ENCODE measurements at regions not wholly inside any gene's neighbourhood (a gene's known extent, or its start where the extent isn't known, plus 50 kb on each side); places are given as distances from the start of the nearest gene placed in this dataset.

DNA sequence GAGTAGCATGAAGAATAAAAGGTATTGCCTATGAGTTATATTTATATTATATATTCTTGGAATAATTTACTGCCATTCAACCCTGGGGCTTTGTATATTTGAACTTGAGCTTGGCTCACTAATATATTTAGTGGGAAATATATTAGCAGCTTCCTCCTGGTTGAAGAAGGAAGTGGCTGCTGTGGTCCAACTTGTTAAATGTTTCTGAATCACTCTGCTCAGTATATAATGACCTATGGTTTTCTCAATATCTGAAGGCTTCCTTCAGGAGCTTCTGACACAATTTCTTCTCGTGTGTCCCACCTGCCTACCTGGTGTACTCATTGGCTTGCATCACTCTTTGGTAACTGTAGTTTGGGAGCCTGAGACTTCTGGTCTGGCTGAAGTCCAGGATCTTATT lies 646.4 kb downstream of the TBC1D4 start (continued):
- TF ChIP-seq ETS1 (IDR thresholded peaks at IDR 0.05): no peak
- no peak for TF ChIP-seq ZNF114 (CRISPR knock-in tag; IDR thresholded peaks at IDR 0.05)
- TF ChIP-seq CREB1 (CRISPR knock-in tag; IDR thresholded peaks at IDR 0.05; ENCODE audit: low read depth): no peak

DNA sequence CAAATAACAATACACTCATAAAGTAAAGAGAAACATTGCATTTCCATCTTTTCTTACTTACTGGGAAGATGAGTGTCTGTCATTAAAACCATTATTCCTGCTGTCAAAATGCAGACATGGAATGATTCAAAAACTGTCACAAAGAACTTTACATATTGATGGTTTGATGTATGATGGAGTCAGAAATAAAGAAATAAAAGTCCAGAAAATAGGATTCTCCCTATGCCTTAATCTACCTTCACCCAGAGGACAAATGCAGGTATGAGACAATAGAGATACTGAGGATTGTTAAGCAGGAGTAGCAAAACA lies 656.1 kb downstream of the TBC1D4 start:
- Histone ChIP-seq H3K4me2 (no peak overlapping the region), H3K9me2 (ENCODE audit: insufficient read depth) (peaks cover 3% of the 10 kb centered on the region; the same call in 1 of the 2 replicates), H4K20me1 (replicated peaks; ENCODE audit: insufficient read depth) (no peaks in the 10 kb centered on the region), H3K27ac (ENCODE audit: low read depth) (no peak overlapping the region), H3K36me3 (ENCODE audit: insufficient read depth) (no peaks in the 10 kb centered on the region), H3K4me3 (no peak overlapping the region), H3K27me3 (ENCODE audit: insufficient read depth) (no peaks in the 10 kb centered on the region), H3K4me1 (ENCODE audit: insufficient read depth) (0 out of 2 replicates have a peak, but pooled peaks cover 6% of the 10 kb centered on the region), H3F3A (replicated peaks; ENCODE audit: low read depth) (no peaks in the 10 kb centered on the region), H2AFZ (no peak overlapping the region), H3K79me2 (replicated peaks; ENCODE audit: insufficient read depth) (no peaks in the 10 kb centered on the region)
- H3K9me3 Mint-ChIP-seq: no peaks in the 10 kb centered on the region; the same call in 2 of the 3 replicates
- DNase-seq (ENCODE audit: low spot score) (no peak), ATAC-seq (no peak)
- no peak overlapping the region for H3K4me3 Mint-ChIP-seq
- H3K4me1 Mint-ChIP-seq: peaks cover 15% of the 10 kb centered on the region; the same call in 2 of the 3 replicates
- H3K27ac Mint-ChIP-seq: no peak overlapping the region
- H3K36me3 Mint-ChIP-seq (ENCODE audit: low read depth): no peaks in the 10 kb centered on the region
- H3K27me3 Mint-ChIP-seq (ENCODE audit: insufficient read depth, low read depth, poor library complexity): no peaks in the 10 kb centered on the region
- no peak for TF ChIP-seq EZH2 (IDR thresholded peaks at IDR 0.05; ENCODE audit: low read depth, unreplicated experiment)
- TF ChIP-seq CTCF (conservative IDR thresholded peaks at IDR 0.05; ENCODE audit: low read depth in 2 of 2): no peak
- TF ChIP-seq JUNB (IDR thresholded peaks at IDR 0.05; ENCODE audit: unreplicated experiment): no peak
- TF ChIP-seq NANOG (IDR thresholded peaks at IDR 0.05; ENCODE audit: borderline replicate concordance): no peak
- TF ChIP-seq POLR2AphosphoS5 (IDR thresholded peaks at IDR 0.05; ENCODE audit: low read depth): no peak
- TF ChIP-seq ZNF331 (CRISPR knock-in tag; IDR thresholded peaks at IDR 0.05; ENCODE audit: low read depth): no peak
- no peak for TF ChIP-seq STAT1 (IDR thresholded peaks at IDR 0.05; ENCODE audit: unreplicated experiment)
- no peak for TF ChIP-seq CREB1 (CRISPR knock-in tag; IDR thresholded peaks at IDR 0.05; ENCODE audit: low read depth)
- TF ChIP-seq ETS1 (IDR thresholded peaks at IDR 0.05): no peak
- TF ChIP-seq REST (IDR thresholded peaks at IDR 0.05; ENCODE audit: unreplicated experiment): no peak
- no peak for TF ChIP-seq ZNF114 (CRISPR knock-in tag; IDR thresholded peaks at IDR 0.05)
- no peak for TF ChIP-seq EZH2phosphoT487 (IDR thresholded peaks at IDR 0.05; ENCODE audit: unreplicated experiment)
